Esophagus squamous epithelium (tissue), 4 donors: ENCODE measurements at regions not wholly inside any gene's neighbourhood (a gene's known extent, or its start where the extent isn't known, plus 50 kb on each side); places are given as distances from the start of the nearest gene placed in this dataset.

ENCODE experiments used
- POLR2A ChIP-seq, 4 donors: fragments of 450-650 bp; IDR thresholded peaks; one replicate each; pipeline ENCODE4 v1.6.1; 2017; ENCODE audit warnings: antibody characterized with exemption in 4 of 4, mild to moderate bottlenecking in 4 of 4, moderate library complexity in 3 of 4
- TF ChIP-seq, protein P1 (sequence below), 6 experiments: fragments of 450-650 bp in 4 of 6; fragments of 200-600 bp in 2 of 6; sonication (generic) in 2 of 6; IDR thresholded peaks; one replicate each; pipeline ENCODE4 v1.5.1; 2016 to 2019; ENCODE audit warnings: antibody characterized with exemption in 6 of 6, mild to moderate bottlenecking in 4 of 6, moderate library complexity in 4 of 6

DNA sequence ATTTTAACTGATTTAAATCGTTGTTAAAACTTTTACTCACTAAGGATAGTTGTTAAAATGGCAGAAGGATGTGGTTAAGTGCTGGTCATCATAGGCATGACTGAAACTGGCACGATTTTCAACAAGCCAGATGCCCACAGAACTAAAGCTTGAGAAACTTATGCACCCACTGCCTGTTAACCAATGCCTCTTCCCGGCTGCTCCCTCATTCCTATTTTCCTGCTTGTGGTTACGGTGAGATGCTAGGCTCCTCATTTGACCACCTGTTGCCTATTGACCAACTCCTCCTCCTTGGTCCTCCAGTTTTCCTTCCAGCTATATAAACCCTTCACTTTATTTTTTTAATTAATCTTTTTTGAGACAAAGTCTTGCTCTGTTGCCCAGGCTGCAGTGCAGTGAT is 238.7 kb downstream of the TFCP2L1 start:
- TF ChIP-seq, protein P1, sequence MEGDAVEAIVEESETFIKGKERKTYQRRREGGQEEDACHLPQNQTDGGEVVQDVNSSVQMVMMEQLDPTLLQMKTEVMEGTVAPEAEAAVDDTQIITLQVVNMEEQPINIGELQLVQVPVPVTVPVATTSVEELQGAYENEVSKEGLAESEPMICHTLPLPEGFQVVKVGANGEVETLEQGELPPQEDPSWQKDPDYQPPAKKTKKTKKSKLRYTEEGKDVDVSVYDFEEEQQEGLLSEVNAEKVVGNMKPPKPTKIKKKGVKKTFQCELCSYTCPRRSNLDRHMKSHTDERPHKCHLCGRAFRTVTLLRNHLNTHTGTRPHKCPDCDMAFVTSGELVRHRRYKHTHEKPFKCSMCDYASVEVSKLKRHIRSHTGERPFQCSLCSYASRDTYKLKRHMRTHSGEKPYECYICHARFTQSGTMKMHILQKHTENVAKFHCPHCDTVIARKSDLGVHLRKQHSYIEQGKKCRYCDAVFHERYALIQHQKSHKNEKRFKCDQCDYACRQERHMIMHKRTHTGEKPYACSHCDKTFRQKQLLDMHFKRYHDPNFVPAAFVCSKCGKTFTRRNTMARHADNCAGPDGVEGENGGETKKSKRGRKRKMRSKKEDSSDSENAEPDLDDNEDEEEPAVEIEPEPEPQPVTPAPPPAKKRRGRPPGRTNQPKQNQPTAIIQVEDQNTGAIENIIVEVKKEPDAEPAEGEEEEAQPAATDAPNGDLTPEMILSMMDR (IDR thresholded peaks at IDR 0.05), result no peak
- TF ChIP-seq POLR2A (IDR thresholded peaks at IDR 0.05), result no peak
